Brain microvascular endothelial cell (primary cell): ENCODE measurements at regions not wholly inside any gene's neighbourhood (a gene's known extent, or its start where the extent isn't known, plus 50 kb on each side); places are given as distances from the start of the nearest gene placed in this dataset.

Source experiments
- DNase-seq: peaks from one replicate; pipeline ENCODE4 v3.0.0-alpha.2; 2020
- H3K27ac ChIP-seq: fragments of 250-450 bp; sonication (Bioruptor Pico); 2 replicates; pipeline ENCODE4 v1.5.1; 2020; ENCODE audit warnings: mild to moderate bottlenecking, moderate library complexity
- H3K27me3 ChIP-seq: fragments of 250-450 bp; sonication (Bioruptor Pico); replicated peaks from 2 replicates; pipeline ENCODE4 v1.5.1; 2020; ENCODE audit warnings: mild to moderate bottlenecking
- H3K36me3 ChIP-seq: fragments of 250-450 bp; sonication (Bioruptor Pico); replicated peaks from 2 replicates; pipeline ENCODE4 v1.5.1; 2020; ENCODE audit warnings: mild to moderate bottlenecking
- H3K4me3 ChIP-seq: 2 replicates; pipeline ENCODE4 v1.5.1; 2011; ENCODE audit warnings: low read depth, mild to moderate bottlenecking, control low read depth, low read length, moderate library complexity
- CTCF ChIP-seq: IDR thresholded peaks from 2 replicates; pipeline ENCODE4 v1.5.1; 2011; ENCODE audit warnings: low read depth, mild to moderate bottlenecking, moderate library complexity, low read length, control low read depth, inconsistent platforms; ENCODE audit errors: missing control alignments
- in situ Hi-C: cut with HindIII; loops from 2 replicates; pipeline ENCODE4 v1.10.0; 2017; ENCODE audit warnings: low sequenced_read_pairs, low pct_ligation_motif_present

- no peak for DNase-seq
- H3K4me3 ChIP-seq, result no peak overlapping the region
- no peaks in the 10 kb centered on the region for H3K36me3 ChIP-seq
- no peak for TF ChIP-seq CTCF
- in situ Hi-C loops, result no loop called here
- no peaks in the 10 kb centered on the region for H3K27me3 ChIP-seq
- H3K27ac ChIP-seq, result no peak overlapping the region
Measured at GRCh38 chr7:125899577-125899976, 970.0 kb upstream of the POT1 start.

DNA sequence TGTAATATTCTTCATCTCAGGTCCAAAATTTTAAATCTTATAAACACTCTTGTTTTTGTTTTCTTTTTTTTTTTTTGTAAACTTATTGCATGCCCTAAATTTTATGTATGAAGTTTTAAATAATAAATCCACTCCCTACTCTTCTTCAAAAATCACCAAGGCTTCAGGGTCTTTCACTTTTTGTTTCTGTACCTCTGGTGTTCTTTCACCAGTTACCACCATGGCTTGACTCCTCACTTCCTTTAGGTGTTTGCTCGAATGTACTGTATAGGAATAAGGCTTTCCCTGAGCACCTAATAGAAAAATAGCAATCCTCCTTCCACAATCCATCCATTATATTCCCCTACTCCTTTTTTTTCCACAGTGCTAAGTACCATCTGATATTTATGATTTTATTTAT is 962.8 kb upstream of the POT1 start:
- no peak for TF ChIP-seq CTCF
- Histone ChIP-seq H3K27me3 (no peaks in the 10 kb centered on the region), H3K36me3 (no peaks in the 10 kb centered on the region), H3K27ac (no peak overlapping the region), H3K4me3 (no peak overlapping the region)
- in situ Hi-C loops, result no loop called here
- DNase-seq, result no peak

DNA sequence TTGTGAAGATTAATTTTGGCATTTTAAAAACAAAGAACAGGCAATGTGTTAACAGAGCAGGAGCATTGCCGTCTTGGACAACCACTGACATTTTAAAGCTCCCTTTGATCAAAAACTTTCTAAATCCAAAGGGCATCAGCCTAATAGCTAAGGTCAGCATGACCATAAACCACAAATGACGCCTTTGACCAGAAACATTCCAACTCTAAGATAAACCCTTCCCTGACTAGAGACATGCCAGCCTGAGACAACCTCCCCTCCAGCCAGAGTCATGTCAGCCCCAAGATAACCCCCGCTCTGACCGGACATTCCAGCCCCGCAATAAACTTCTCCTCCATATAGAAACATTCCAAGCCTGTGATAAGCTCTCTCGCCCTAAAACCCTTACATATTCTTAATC is 949.4 kb upstream of the POT1 start:
- TF ChIP-seq CTCF, result no peak
- in situ Hi-C loops, result no loop called here
- Histone ChIP-seq H3K27me3 (no peaks in the 10 kb centered on the region), H3K27ac (no peak overlapping the region), H3K4me3 (no peak overlapping the region), H3K36me3 (no peaks in the 10 kb centered on the region)
- peak; percentile 24 for DNase-seq

- H3K27ac ChIP-seq, result no peak overlapping the region
- H3K27me3 ChIP-seq, result no peaks in the 10 kb centered on the region
- no peak for DNase-seq
- H3K36me3 ChIP-seq, result no peaks in the 10 kb centered on the region
- H3K4me3 ChIP-seq, result no peak overlapping the region
- in situ Hi-C loops, result no loop called here
- no peak for TF ChIP-seq CTCF
Measured at GRCh38 chr7:125878235-125878956, 948.8 kb upstream of the POT1 start.

GRCh38 chr7:125877246-125877645 is 947.6 kb upstream of the POT1 start:
- no peaks in the 10 kb centered on the region for H3K27me3 ChIP-seq
- DNase-seq, result no peak
- H3K4me3 ChIP-seq, result no peak overlapping the region
- H3K27ac ChIP-seq, result no peak overlapping the region
- no peaks in the 10 kb centered on the region for H3K36me3 ChIP-seq
- no peak for TF ChIP-seq CTCF
- in situ Hi-C loops, result no loop called here

DNA sequence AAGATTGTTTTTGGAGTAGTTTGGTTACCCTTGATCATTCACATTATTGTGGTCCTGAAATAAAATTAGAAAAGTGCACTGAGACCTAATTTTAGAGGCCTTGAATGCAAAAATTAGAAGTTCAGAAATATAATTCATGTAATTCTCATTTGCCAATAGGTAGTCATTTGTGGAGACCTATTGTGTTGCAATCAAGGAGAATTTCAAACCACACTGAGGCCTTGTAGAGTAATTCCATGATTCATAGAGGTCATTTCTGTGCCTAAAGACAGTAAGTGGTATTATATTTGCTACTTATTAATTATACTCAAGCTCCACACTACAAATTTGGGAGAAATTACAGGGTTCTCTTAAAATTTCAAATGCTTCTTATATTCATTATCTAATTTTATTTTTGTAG is 946.8 kb upstream of the POT1 start:
- no peak overlapping the region for H3K4me3 ChIP-seq
- in situ Hi-C loops, result no loop called here
- no peak for TF ChIP-seq CTCF
- no peaks in the 10 kb centered on the region for H3K27me3 ChIP-seq
- no peak overlapping the region for H3K27ac ChIP-seq
- H3K36me3 ChIP-seq, result no peaks in the 10 kb centered on the region
- DNase-seq, result no peak
